Body of pancreas (tissue), 4 donors: ENCODE measurements at regions not wholly inside any gene's neighbourhood (a gene's known extent, or its start where the extent isn't known, plus 50 kb on each side); places are given as distances from the start of the nearest gene placed in this dataset.

Experiments used
- CTCF ChIP-seq, 7 experiments: fragments of 450-650 bp in 4 of 7; fragments of 200-600 bp in 3 of 7; sonication (generic) in 3 of 7; IDR thresholded peaks; one replicate each; pipeline ENCODE4 v1.5.1; 2016 to 2019; ENCODE audit warnings: antibody characterized with exemption in 7 of 7
- POLR2A ChIP-seq, 3 donors: fragments of 450-650 bp; IDR thresholded peaks; one replicate each; pipeline ENCODE4 v1.6.1; 2016; ENCODE audit warnings: antibody characterized with exemption in 3 of 3, mild to moderate bottlenecking in 2 of 3

- TF ChIP-seq CTCF (IDR thresholded peaks at IDR 0.05) (no peak), POLR2A (IDR thresholded peaks at IDR 0.05) (no peak)
Measured at GRCh38 chr9:27945386-27945785, 372.1 kb upstream of the C9orf72 start.
